Parathyroid adenoma (tissue), 2 donors: ENCODE measurements at regions not wholly inside any gene's neighbourhood (a gene's known extent, or its start where the extent isn't known, plus 50 kb on each side); places are given as distances from the start of the nearest gene placed in this dataset.
"Not testable (repeated sequence)": the region's sequence is repeated elsewhere in the genome, so short reads cannot be mapped to it uniquely, and the experiment has no call there.

Experiments
- H2AFZ ChIP-seq: fragments of 300-600 bp; sonication (generic); one replicate; pipeline ENCODE4 v1.7.0; 2017; ENCODE audit warnings: antibody characterized with exemption, mild to moderate bottlenecking
- H3K27ac ChIP-seq: fragments of 300-600 bp; sonication (generic); one replicate; pipeline ENCODE4 v1.7.0; 2017
- H3K27me3 ChIP-seq: fragments of 300-600 bp; sonication (generic); one replicate; pipeline ENCODE4 v1.7.0; 2017; ENCODE audit warnings: low read length; ENCODE audit not compliant: control insufficient read depth, insufficient read depth
- H3K36me3 ChIP-seq: fragments of 300-600 bp; sonication (generic); one replicate; pipeline ENCODE4 v1.7.0; 2017; ENCODE audit warnings: low read length; ENCODE audit not compliant: control insufficient read depth, insufficient read depth
- H3K4me1 ChIP-seq: fragments of 300-600 bp; sonication (generic); one replicate; pipeline ENCODE4 v1.7.0; 2017; ENCODE audit warnings: control low read depth
- H3K4me2 ChIP-seq: fragments of 300-600 bp; sonication (generic); one replicate; pipeline ENCODE4 v1.7.0; 2017; ENCODE audit warnings: low read length
- H3K4me3 ChIP-seq: fragments of 300-600 bp; sonication (generic); one replicate; pipeline ENCODE4 v1.7.0; 2017; ENCODE audit warnings: low read depth, low read length
- H3K79me2 ChIP-seq: fragments of 300-600 bp; sonication (generic); one replicate; pipeline ENCODE4 v1.7.0; 2017; ENCODE audit warnings: control low read depth
- H3K9ac ChIP-seq: fragments of 300-600 bp; sonication (generic); one replicate; pipeline ENCODE4 v1.7.0; 2017; ENCODE audit warnings: mild to moderate bottlenecking
- H3K9me3 ChIP-seq: fragments of 300-600 bp; sonication (generic); one replicate; pipeline ENCODE4 v1.7.0; 2017; ENCODE audit warnings: low read length; ENCODE audit not compliant: control insufficient read depth
- CTCF ChIP-seq: fragments of 300-600 bp; sonication (generic); IDR thresholded peaks from one replicate; pipeline ENCODE4 v1.7.0; 2017; ENCODE audit warnings: antibody characterized with exemption, mild to moderate bottlenecking
- donor health status: primary hyperparathyroidism.

GRCh38 chr4:23952258-23952657, 62.4 kb upstream of the PPARGC1A start:
- no peaks in the 10 kb centered on the region for H3K27me3 ChIP-seq
- no peak overlapping the region for H3K27ac ChIP-seq
- H3K4me1 ChIP-seq, result no peaks in the 10 kb centered on the region
- no peak overlapping the region for H2AFZ ChIP-seq
- no peak overlapping the region for H3K9ac ChIP-seq
- H3K36me3 ChIP-seq, result no peaks in the 10 kb centered on the region
- TF ChIP-seq CTCF, result no peak
- no peak overlapping the region for H3K4me3 ChIP-seq
- no peak overlapping the region for H3K4me2 ChIP-seq
- no peaks in the 10 kb centered on the region for H3K9me3 ChIP-seq
- H3K79me2 ChIP-seq, result no peaks in the 10 kb centered on the region

- Histone ChIP-seq H2AFZ (no peak overlapping the region), H3K9ac (no peak overlapping the region), H3K9me3 (no peaks in the 10 kb centered on the region), H3K27me3 (no peaks in the 10 kb centered on the region), H3K27ac (no peak overlapping the region), H3K36me3 (no peaks in the 10 kb centered on the region), H3K4me3 (no peak overlapping the region), H3K4me2 (no peak overlapping the region), H3K79me2 (no peaks in the 10 kb centered on the region), H3K4me1 (peaks cover 8% of the 10 kb centered on the region)
- no peak for TF ChIP-seq CTCF
These were observed 58.0 kb upstream of the PPARGC1A start for GRCh38 chr4:23947826-23948225.

- no peak for TF ChIP-seq CTCF
- peak overlapping the region; percentile 57 for H3K27ac ChIP-seq
- no peaks in the 10 kb centered on the region for H3K9me3 ChIP-seq
- no peak overlapping the region for H3K4me2 ChIP-seq
- H3K9ac ChIP-seq, result no peak overlapping the region
- H3K27me3 ChIP-seq, result no peaks in the 10 kb centered on the region
- peak overlapping the region; percentile 66 for H2AFZ ChIP-seq
- H3K4me3 ChIP-seq, result no peak overlapping the region
- peaks cover 8% of the 10 kb centered on the region for H3K4me1 ChIP-seq
- no peaks in the 10 kb centered on the region for H3K79me2 ChIP-seq
- H3K36me3 ChIP-seq, result no peaks in the 10 kb centered on the region
These were observed 56.5 kb upstream of the PPARGC1A start for GRCh38 chr4:23946299-23946698.

- Histone ChIP-seq H3K79me2 (no peaks in the 10 kb centered on the region), H3K27ac (peak overlapping the region; percentile 57), H3K4me1 (peaks cover 8% of the 10 kb centered on the region), H3K9ac (no peak overlapping the region), H3K4me2 (no peak overlapping the region), H3K36me3 (no peaks in the 10 kb centered on the region), H3K27me3 (no peaks in the 10 kb centered on the region), H2AFZ (peak overlapping the region; percentile 66), H3K4me3 (no peak overlapping the region), H3K9me3 (no peaks in the 10 kb centered on the region)
- TF ChIP-seq CTCF, result no peak
These were observed 55.7 kb upstream of the PPARGC1A start for GRCh38 chr4:23945451-23946017.

GRCh38 chr4:23944556-23944955, 54.7 kb upstream of the PPARGC1A start:
- H3K9ac ChIP-seq, H3K79me2 ChIP-seq: not testable (repeated sequence)

More at GRCh38 chr4:23944556-23944955, 54.7 kb upstream of the PPARGC1A start:
- H3K9me3 ChIP-seq, H2AFZ ChIP-seq, H3K4me1 ChIP-seq, H3K4me3 ChIP-seq, H3K27ac ChIP-seq, H3K27me3 ChIP-seq, H3K36me3 ChIP-seq, H3K4me2 ChIP-seq: not testable (repeated sequence)
